Umbilical cord (tissue), 1 donor: ENCODE measurements at regions not wholly inside any gene's neighbourhood (a gene's known extent, or its start where the extent isn't known, plus 50 kb on each side); places are given as distances from the start of the nearest gene placed in this dataset.
"Not testable (repeated sequence)": the region's sequence is repeated elsewhere in the genome, so short reads cannot be mapped to it uniquely, and the experiment has no call there.

Experiments used
- DNase-seq: peaks from one replicate; pipeline ENCODE4 v3.0.0-alpha.2; 2015; ENCODE audit warnings: low spot score

DNA sequence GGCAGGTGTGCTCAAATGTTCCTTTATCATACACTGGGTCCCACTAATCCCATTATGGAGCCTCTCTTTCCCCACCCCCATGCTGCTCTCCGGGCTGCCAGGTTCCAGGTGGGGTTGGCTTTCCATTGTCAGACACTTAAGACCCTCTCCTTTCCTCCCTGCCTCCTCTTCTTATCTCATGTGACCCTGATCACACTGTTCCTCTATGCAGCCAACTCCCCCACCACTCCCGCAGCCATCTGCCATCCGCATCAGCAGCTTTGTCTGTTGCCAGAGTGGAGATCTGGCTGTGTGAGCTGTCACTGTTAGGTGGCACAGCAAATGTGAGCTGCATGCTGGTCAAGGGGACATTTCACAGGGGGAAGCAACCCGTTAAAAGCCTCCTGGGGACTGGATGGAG, 391.4 kb downstream of the TNS3 start:
- no peak for DNase-seq

DNA sequence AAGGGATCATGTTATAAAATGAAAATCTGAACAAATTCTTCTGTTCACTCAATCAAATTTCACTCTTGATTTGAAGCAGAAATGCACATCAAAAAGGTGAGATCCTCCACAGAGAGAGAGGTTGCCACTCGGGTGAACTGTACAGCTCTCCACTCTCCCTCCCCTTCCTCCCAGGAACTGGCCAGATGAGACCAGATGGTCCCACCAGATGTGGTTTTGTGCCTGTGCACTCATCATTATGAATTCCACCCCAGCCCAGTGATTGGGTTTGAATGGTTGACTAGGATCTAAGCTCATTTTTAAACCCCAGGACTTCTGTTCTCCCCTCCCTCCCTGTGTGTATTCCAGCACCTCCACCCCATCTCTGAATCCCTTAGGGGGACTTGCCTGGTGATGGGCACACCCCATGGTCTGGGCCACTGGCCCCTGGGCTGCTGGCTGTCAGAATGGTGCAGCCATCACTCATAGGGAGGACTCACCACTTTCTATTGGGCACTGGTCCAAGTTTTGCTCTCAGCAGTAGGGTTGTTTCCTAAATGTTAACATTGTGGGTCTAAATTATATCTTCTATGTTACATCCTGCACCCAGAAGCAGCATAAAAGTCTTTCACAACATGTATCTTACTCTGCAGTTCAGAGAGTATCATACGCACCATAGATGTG, 393.1 kb downstream of the TNS3 start:
- DNase-seq = peak; percentile 67

DNA sequence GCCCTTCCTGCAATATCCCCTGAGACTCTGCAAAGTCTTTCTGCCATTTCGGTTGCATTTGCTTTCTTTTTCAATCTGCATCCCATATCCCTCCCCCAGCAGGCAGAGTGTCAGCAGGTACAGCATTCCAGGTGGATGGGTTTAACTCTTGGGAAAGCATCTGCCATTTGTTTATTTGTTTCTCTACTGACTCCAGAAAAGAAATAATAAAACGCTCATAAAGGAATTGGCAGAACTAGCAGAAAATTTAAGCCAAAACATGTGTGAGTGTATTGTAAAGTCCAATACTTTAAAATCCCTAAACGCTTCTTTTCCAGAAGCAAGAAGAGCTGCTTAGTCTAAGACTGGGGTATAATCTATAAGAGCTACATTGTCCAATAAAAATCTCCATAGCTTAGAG, 393.8 kb downstream of the TNS3 start:
- DNase-seq = peak; percentile 82

DNA sequence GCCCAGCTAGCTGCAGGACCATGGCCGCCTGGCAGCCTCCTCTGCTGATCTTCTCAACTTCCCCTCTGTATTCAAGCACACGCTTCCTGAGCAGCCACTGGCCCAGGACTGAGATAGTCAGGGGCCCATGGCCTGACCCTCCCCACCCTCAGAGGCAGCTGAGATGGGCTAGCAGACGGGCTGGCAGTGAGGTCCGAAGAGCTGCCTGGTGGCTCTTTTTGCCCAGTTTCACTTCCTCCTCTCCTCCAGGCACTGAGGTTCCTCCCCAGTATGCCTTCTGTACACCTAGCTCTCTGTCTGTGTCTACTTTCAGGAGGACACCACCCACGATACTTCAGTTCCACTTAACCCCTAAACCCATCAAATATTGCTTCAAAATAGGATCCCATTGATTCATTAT, 395.6 kb downstream of the TNS3 start:
- peak; percentile 23 for DNase-seq

DNA sequence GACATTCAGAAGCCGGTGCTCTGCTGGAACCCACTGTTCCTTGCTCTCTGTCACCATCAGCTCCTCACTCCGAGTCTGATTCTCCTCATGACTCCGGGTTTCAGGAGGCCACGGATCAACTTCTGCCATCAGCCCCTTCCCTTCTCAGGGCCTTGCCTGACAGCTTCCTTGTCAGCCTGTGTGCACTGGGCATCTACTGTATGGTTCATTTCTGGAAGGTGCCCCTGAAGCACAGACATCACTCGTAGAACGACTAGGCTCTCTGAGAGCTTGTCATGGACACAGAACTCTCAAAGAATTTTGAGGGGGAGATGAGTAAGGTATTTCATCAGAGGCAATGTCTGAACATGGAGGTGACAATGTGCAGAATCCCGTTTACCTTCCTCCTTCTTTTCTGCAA, 396.1 kb downstream of the TNS3 start:
- DNase-seq = no peak

DNA sequence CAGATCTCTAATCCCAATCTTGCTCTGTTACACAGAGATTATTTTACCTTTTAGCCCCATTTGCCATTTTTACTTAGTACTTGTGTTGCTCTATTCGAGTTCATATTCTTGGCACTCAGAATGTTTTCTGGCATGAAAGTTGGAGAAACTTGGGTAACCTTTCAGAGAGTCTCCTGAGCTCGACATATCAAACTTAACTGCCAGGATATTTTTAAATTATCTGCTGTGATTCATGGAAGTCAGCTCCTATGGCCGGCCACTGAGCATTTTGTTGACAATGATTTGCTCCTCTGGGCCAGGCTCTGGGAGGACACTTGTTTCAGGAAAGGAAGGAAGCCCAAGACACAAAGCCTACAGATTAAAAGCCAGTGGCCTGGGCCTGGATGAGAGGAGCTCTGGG, 396.7 kb downstream of the TNS3 start:
- DNase-seq = no peak

DNA sequence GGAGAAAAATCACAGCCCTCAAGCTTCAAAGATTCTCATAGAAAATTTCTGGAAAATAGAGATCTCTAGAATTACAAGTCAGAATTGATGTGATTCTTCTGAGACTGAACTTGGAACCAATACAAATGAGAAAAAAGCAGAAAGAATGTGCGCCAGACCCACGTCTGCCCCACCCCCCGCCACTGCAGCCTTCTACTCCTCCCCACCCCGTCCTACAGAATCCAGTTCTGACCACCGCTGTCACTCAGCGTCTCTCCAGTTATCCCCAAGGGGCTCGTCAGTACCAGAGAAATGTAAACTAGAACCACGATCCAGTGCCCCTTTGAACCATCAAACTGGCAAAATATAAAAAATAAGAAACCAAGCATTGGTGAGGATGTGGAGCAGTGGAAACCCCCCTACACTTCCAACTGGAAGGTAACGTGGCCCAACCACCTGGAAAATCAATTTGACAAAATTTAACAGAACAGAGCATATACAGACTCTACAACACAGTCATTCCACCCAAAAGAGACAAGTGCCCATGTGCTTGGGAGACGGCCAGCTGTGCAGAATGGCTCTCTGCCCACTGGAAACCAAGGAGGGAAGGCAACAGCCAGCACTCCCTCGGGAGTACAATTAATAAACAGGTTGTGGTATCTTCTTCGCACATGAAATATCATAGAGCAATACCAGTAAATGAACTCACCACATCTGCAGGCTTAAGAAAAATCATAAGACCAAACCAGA, 397.9 kb downstream of the TNS3 start:
- DNase-seq = no peak

DNA sequence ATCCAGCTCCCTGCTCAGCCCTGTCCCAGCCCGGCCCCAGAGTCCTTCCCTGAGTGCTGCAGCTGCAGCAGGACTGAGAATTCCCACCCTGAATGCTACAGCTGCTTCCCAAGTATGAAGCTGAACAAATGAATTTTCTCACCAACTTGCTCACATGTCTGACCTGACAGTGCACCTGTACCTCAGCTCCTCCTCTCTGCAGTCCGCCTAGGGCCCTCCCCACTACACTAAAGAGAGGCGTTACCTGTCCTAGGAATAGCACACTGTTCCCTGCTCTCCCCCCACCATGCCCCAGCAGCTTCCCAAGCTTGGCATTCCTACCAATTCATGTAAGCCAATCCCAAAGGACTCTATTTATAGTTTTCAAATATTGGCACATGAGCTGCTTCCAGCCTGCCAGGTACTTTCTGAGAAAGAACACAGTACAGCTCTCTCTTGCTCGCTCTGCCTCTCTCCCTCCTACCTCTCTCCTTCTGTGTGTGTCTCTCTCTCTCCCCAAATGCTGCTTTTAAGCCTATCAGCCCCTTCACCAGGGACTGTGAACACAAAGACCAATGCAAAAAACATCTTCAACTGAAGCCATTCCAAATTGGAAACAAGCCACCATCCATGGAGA, 400.1 kb downstream of the TNS3 start:
- DNase-seq = no peak

DNA sequence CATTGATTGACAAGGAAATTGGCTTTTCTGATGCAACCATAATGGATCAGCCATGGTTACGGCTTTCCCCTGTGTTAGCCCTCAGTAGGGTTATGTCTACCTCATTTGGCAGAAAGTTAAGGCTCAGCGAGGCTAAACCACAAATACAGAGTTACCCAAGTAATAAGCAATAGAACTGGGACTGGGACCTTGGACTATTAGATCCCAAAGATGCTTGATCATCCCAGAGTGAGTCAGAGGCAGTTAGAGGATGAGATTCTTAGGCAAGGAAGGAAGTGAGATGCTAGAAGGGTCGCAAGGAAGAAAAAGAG, 401.4 kb downstream of the TNS3 start:
- no peak for DNase-seq

DNA sequence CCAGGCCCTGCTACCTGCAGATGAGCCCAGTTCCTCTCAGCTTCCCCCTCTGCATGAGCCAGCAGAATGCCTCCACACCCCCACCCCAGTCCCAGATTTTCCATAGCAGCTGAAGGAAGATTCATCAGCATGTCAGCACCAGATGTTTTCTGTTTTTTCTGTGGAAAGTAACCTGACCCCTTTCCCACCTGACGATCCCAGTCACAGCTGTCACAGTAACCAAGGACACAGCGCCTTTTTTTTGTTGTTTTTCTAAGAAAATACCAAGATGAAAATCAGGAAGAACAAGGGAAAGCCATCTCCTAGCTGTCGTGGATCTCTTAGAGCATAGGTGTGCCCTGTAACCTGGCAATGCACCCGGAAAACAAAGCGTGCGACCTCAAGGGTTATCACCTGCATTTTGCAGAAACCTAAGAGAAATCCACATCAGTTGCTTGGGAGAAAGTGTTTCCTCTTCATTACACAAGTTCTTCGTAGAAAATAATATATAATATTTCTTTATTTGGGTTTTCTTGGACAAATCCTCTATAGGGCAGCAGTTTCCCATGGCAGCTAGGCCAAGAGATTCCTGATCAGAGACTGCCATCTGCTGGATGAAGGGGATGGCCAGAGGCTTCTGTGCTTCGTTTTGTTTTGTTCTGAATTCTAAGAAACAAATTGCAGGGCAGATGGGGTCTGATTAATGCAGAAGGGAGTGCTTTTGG, 401.9 kb downstream of the TNS3 start:
- DNase-seq = peak; percentile 83

DNA sequence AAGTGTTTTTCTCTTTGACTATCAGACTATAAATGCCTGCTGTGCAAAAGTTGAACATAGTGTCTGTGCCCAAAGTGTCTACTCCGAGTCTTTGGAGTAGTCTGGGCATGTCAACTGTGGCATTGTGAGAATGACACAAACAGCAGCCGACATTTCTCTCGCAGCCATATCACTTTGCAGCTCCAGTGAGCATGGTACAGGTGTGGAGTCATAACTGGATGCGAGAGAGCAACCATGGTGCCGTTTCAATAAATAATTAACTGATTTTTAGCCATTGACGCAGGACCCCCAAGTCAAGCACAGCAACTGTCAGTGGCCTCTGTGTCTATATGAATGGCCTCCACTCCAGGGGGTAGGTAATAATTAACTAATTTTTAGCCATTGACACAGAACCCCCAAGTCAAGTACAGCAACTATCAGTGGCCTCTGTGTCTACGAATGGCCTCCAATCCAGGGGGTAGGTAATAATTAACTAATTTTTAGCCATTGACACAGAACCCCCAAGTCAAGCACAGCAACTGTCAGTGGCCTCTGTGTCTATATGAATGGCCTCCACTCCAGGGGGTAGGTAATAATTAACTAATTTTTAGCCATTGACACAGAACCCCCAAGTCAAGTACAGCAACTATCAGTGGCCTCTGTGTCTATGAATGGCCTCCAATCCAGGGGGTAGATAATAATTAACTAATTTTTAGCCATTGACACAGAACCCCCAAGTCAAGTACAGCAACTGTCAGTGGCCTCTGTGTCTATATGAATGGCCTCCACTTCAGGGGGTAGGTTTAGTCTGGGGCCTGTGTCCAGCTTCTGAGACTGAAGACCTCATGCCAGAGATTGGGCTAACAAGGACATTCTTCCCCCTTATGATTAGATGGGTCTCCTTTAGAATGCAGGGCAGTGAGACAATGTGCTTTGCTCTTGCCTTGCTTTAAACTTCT, 409.0 kb downstream of the TNS3 start:
- not testable (repeated sequence) for DNase-seq

DNA sequence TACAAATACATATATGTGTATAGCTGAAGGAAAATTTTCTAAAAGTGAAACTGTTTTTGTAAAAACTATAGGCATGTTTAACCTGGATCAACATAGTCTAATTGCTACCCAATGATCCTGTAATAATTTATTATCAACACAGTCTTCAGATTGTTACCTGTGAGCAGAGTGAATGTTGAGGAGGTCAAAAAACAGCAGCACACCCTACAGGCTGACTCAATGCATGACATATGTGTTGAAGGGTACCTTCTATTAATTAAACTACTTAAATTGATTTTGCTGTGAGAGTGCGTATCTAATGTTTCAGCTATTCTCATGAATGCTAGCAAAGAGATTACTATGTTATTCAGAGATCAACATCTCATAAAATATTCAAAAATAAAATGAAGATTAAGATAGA, 411.4 kb downstream of the TNS3 start:
- no peak for DNase-seq

DNA sequence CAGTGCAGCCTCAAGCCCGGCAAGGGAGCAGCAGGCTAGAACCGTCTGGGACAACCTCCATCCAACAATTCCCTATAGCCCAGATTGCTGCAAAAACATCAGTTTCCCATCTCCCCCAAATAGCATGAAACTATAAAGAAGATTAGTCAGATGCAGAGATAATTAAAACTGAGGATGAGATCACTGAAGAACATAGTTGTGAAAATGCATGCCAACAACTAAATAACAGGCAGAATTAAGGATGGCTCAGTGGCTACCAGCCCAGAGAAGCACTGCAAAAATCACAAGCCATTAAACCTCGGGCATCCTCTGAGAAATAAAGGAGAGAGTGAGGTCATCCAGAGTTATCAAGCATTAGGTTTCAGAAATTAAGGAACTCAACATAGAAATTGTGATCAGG, 427.1 kb downstream of the TNS3 start:
- no peak for DNase-seq

DNA sequence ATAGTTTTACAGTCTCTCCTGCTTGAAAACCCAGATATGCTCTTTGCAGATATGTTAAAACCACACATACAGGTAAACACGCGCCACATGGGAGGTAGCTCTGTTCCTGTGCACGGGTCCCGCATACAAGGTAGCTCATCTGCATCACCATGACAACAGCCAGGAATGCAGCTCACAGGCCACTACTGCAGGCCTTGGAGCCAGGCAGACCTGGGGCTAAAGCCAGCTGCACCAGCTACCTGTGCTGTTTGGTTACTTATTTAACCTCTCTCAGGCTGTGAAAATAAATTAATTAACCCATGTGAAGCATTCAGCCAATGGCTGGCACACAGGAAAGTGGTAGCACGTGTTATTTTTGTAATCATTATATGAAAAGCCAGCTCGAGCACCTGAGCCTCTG, 428.3 kb downstream of the TNS3 start:
- DNase-seq = no peak

DNA sequence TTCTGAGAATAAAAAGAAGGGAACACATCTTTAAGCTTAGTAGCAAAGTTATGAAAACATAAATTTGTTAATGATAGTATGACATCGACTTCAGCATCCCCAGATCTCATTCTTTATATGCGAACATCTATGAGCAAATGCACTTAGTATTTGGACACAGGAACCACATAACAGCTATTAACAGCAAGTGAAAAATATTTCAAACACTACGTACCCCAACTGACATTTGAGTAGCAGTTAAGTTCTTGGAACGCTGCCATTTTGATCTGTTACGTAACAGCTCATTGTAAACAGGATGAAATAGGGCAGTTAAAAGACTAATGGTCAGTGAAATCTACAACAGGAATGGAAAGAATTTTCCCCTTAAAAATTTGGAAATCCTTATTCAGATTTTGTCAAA, 428.9 kb downstream of the TNS3 start:
- DNase-seq = peak; percentile 73

DNA sequence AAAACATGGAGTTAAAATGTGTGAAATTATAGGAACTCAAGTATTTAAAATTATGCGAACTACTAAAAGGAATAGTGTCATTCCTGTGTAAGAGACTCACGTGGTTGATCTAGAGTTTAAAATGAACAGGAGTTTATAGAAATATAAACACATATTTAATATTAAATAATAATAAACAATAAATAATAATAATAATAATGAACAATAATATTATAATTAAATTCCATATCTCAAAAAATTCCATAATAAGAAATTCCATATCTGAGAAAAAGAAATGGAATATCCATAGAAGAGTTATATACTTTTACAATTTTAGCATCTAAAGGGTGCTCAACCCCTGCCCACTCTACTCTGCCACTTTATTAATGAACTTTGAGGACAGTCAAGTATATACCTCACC, 429.6 kb downstream of the TNS3 start:
- DNase-seq = no peak

DNA sequence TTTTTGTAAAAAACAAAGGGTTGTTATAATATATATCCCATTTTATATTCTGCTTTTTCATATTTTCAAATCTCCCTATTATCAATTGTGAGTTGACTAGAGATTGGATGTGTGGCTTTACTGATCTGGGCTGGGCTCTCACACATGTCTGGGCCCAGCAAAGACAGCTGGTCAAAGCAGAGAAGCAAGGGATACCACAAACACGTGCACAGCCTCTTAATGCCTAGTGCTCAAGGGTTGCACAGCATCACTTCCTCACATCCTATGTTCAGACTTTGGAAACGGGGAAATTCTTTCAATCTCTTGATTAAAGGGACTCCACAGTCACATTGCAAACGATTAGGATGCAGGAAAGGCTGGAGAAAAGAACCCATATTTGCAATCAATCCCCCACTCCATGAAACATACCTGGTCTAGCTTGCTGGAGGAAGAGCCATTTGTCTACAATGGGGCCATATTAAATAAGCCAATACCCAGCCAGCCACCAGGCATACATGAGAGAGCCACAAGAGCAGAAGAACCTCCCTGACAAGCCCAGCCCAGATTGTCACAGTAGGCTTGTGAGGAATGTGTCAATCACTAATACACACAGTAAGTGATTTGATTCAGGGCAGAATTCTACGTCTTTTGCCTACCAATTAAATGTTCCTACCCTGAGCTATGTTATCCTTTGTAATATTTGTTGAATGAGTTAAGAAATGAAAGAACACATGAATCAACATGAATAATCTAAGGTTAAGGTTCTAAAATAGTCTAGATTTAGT, 431.2 kb downstream of the TNS3 start:
- no peak for DNase-seq

DNA sequence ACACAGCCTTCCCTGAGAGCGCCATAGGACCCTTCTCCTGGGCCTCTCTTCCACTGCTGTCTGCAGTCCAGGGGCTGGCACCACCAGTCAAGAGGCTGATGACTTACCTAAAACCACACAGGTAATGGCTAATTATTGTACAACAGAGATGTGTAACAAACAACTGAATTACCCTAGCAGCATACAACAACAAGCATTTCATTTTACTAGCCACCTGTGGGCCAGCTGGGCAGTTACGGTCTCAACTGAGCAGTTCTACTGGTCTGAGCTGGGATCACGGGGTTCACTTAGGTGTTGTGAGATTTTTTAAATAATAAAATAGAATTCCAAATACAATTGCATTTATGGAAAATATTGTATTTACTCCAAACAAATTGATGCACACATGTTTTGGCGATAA, 431.9 kb downstream of the TNS3 start:
- DNase-seq = no peak

DNA sequence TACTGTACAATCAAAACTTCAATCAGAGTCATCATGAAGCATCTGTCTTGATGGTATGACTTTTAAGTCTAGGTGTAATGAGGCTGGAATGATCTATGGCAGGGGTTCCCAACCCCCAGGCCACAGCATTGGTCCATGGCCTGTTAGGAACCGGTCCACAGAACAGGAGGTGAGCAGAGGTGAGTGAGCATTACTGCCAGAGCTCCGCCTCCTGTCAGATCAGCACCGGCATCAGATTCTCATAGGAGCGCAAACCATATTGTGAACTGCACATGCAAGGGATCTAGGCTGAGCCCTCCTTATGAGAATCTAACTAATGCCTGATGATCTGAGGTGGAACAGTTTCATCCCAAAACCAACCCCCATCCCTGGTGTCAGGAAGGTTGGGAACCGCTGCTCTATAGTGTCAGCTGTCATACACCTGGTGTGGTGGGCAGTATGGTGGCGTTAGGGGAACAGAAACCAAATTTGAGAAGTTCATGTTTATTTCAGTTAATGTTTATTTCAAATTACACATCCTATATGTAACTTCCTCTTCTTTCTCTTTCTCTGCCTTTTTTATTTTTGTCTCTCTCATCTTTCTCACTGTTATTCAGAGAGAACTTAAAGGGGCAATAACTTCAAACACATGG, 432.6 kb downstream of the TNS3 start:
- DNase-seq = no peak

DNA sequence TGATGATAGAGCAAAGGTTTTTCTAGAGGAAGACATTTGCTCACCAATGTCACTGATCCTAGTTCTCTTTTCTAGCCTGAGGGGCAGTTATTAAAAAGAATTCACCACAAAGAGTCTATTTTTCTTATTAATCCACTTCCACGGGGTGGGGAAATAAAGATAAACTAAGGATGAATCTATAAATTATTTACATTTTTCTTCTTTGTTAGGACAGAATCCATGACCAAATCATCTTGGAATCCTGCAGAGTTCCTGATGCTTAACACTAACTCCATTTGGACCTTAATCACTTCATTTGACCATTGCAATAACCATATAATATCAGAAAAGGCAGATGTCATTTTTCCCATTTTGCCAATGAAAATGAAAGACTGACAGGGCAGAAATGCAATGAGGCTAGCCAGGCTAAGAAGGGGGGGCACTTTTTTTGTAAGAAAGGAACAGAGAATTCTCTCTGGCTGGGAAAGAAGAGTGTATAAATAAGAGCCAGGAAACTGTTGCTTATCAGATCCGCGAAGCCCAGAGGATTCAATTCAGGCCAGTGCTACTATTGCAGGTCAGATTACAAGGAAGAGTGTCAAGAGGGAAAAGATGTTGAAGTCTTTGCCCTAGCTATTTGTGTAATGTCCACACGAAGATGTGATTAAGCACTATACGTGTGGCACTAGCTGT, 433.2 kb downstream of the TNS3 start:
- peak; percentile 62 for DNase-seq
